Osteocyte (in vitro differentiated cells): ENCODE measurements at regions not wholly inside any gene's neighbourhood (a gene's known extent, or its start where the extent isn't known, plus 50 kb on each side); places are given as distances from the start of the nearest gene placed in this dataset.

Experiments used
- DNase-seq: peaks from one replicate; pipeline ENCODE4 v3.0.0; 2021; ENCODE audit warnings: mixed read lengths; ENCODE audit not compliant: unreplicated experiment; ENCODE audit errors: extremely low spot score
- H3K27ac Mint-ChIP-seq: one replicate; pipeline ENCODE4 v1.8.0; 2021; ENCODE audit warnings: mild to moderate bottlenecking, mixed read lengths; ENCODE audit not compliant: unreplicated experiment
- H3K27me3 Mint-ChIP-seq: one replicate; pipeline ENCODE4 v1.8.0; 2021; ENCODE audit warnings: mixed read lengths; ENCODE audit not compliant: unreplicated experiment
- H3K36me3 Mint-ChIP-seq: one replicate; pipeline ENCODE4 v1.8.0; 2021; ENCODE audit warnings: mixed read lengths; ENCODE audit not compliant: unreplicated experiment
- H3K4me1 Mint-ChIP-seq: one replicate; pipeline ENCODE4 v1.8.0; 2021; ENCODE audit warnings: mixed read lengths; ENCODE audit not compliant: unreplicated experiment
- H3K4me3 Mint-ChIP-seq: one replicate; pipeline ENCODE4 v1.8.0; 2021; ENCODE audit warnings: mild to moderate bottlenecking, moderate library complexity, mixed read lengths; ENCODE audit not compliant: unreplicated experiment
- H3K9me3 Mint-ChIP-seq: one replicate; pipeline ENCODE4 v1.8.0; 2021; ENCODE audit warnings: mixed read lengths; ENCODE audit not compliant: unreplicated experiment
- CTCF ChIP-seq: fragments of 200-600 bp; sonication (generic); IDR thresholded peaks from 2 replicates; pipeline ENCODE4 v1.5.0; 2021; ENCODE audit warnings: antibody characterized with exemption, mild to moderate bottlenecking, moderate library complexity

DNA sequence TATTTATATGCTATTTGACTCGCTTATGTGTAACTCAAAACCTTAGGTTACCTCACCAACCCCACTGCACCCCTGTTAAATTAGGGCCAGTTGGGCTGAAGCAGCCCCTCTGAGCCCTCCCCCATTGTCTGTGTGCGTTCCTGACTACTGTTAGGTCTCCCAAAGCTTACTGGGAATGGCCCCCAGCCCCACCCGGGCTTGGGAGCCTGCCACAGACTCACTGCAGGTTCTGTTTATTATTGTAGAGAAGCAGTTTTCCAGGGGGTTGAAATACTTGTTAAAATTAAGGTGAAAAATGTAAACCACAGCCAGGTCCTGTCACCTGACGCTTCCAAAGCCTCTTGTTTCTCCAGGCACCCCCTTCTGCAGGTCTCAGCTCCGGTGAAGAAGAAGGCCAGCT is 151.7 kb downstream of the FOXL1 start:
- H3K36me3 Mint-ChIP-seq: no peaks in the 10 kb centered on the region
- no peak overlapping the region for H3K4me3 Mint-ChIP-seq
- peaks cover 11% of the 10 kb centered on the region for H3K27me3 Mint-ChIP-seq
- no peaks in the 10 kb centered on the region for H3K9me3 Mint-ChIP-seq
- no peak overlapping the region for H3K27ac Mint-ChIP-seq
- H3K4me1 Mint-ChIP-seq: peaks cover 21% of the 10 kb centered on the region
- DNase-seq: no peak
- TF ChIP-seq CTCF: no peak

GRCh38 chr16:86730597-86730996 is 152.2 kb downstream of the FOXL1 start:
- H3K4me3 Mint-ChIP-seq: no peak overlapping the region
- TF ChIP-seq CTCF: no peak
- peaks cover 11% of the 10 kb centered on the region for H3K27me3 Mint-ChIP-seq

DNA sequence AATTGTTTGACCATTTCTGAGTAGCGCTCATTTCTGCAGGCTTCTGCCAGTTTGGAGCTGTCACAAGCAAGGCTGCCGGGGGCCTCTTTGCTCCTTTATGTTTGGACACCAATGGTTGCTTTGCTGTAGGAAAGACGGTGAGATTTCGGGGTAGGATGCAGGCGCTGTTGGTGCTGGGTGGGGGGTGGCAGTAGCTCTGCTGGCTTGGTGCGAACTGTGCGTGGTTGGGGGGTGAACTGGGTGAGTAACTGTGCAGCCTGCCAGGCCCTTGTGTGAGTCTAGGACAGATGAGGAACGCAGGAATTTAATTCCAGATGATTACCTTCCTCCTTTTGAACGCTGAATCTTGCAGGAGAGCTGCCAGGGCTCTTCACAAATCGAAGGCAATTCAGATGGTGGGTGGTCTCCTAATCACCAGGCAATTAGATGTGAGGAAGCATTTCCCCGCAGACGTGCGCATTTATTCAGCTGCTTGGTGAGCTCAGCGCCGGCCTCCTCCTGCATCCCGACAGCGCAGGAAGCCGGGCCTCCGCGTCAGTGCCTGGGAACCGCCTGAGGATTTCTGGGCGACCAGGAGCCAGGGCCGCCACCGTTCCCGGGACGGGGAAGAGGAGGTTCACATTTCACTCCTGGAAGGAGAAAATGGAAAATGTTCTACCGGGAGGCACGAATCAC is 154.4 kb downstream of the FOXL1 start:
- Mint-ChIP-seq H3K36me3 (no peaks in the 10 kb centered on the region), H3K4me1 (peaks cover 21% of the 10 kb centered on the region), H3K27ac (no peak overlapping the region), H3K27me3 (peaks cover 2% of the 10 kb centered on the region), H3K9me3 (no peaks in the 10 kb centered on the region), H3K4me3 (no peak overlapping the region)
- TF ChIP-seq CTCF: no peak
- no peak for DNase-seq

More at GRCh38 chr16:86730597-86730996, 152.2 kb downstream of the FOXL1 start:
- H3K4me1 Mint-ChIP-seq: peaks cover 21% of the 10 kb centered on the region
- no peaks in the 10 kb centered on the region for H3K36me3 Mint-ChIP-seq
- no peak for DNase-seq
- H3K27ac Mint-ChIP-seq: no peak overlapping the region
- H3K9me3 Mint-ChIP-seq: no peaks in the 10 kb centered on the region

- H3K36me3 Mint-ChIP-seq: no peaks in the 10 kb centered on the region
- H3K4me3 Mint-ChIP-seq: no peak overlapping the region
- H3K27ac Mint-ChIP-seq: no peak overlapping the region
- TF ChIP-seq CTCF: no peak
- DNase-seq: no peak
- H3K9me3 Mint-ChIP-seq: no peaks in the 10 kb centered on the region
- no peaks in the 10 kb centered on the region for H3K27me3 Mint-ChIP-seq
- peaks cover 21% of the 10 kb centered on the region for H3K4me1 Mint-ChIP-seq
Measured at GRCh38 chr16:86733546-86734254, 155.4 kb downstream of the FOXL1 start.
